ENCODE measurements at regions not wholly inside any gene's neighbourhood (a gene's known extent, or its start where the extent isn't known, plus 50 kb on each side); places are given as distances from the start of the nearest gene placed in this dataset.

DNA sequence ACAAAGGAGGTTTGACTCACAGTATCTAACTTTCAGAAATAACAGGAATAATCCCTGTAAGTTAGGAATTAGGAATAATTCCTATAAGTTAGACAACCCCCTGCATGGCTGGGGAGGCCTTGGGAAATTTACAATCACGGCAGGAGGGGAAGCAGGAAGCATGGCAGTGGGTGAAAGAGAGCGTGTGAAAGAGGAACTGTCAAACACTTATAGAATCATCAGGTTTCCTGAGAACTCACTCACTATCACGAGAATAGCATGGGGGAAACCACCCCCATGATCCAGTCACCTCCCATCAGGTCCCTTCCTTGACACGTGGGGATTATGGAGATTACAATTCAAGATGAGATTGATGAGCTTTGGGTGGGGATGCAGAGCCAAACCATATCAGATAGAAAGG, 385.5 kb downstream of the IL20RB start:
- Histone ChIP-seq H3K4me3 (no peak overlapping the region), H3K9ac (ENCODE audit: insufficient read depth in 1 of 2, low read length in 2 of 2) (no peak overlapping the region), H3K27me3 (ENCODE audit: control insufficient read depth in 3 of 3, insufficient read depth in 3 of 3, low read length in 2 of 3) (no peaks in the 10 kb centered on the region), H3K36me3 (ENCODE audit: control insufficient read depth in 4 of 4, insufficient read depth in 4 of 4, low read length in 4 of 4) (no peaks in the 10 kb centered on the region), H3K4me1 (ENCODE audit: control insufficient read depth in 5 of 5, insufficient read depth in 5 of 5, low read length in 5 of 5) (no peaks in the 10 kb centered on the region), H3K27ac (ENCODE audit: low read depth in 1 of 2, low read length in 1 of 2) (no peak overlapping the region), H3K9me3 (ENCODE audit: control insufficient read depth in 4 of 4, insufficient read depth in 3 of 4, low read length in 3 of 4) (peaks cover 0 to 5% (median 0%) of the 10 kb centered on the region in 4 donors)
- no peak for ATAC-seq (ENCODE audit: insufficient read depth, low FRiP score)
- TF ChIP-seq, protein P1, sequence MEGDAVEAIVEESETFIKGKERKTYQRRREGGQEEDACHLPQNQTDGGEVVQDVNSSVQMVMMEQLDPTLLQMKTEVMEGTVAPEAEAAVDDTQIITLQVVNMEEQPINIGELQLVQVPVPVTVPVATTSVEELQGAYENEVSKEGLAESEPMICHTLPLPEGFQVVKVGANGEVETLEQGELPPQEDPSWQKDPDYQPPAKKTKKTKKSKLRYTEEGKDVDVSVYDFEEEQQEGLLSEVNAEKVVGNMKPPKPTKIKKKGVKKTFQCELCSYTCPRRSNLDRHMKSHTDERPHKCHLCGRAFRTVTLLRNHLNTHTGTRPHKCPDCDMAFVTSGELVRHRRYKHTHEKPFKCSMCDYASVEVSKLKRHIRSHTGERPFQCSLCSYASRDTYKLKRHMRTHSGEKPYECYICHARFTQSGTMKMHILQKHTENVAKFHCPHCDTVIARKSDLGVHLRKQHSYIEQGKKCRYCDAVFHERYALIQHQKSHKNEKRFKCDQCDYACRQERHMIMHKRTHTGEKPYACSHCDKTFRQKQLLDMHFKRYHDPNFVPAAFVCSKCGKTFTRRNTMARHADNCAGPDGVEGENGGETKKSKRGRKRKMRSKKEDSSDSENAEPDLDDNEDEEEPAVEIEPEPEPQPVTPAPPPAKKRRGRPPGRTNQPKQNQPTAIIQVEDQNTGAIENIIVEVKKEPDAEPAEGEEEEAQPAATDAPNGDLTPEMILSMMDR (IDR thresholded peaks at IDR 0.05; ENCODE audit: control extremely low read depth, extremely low read depth), result no peak
- 11 to 19% methylated on average over 4 of the region's 4 CpGs for WGBS, 2 donors
- no peak for DNase-seq

GRCh38 chr3:137347132-137347531, 389.3 kb downstream of the IL20RB start:
- no peak overlapping the region for H3K4me3 ChIP-seq
- 84 to 96% methylated on average over 2 of the region's 2 CpGs for WGBS, 2 donors
- H3K27me3 ChIP-seq (ENCODE audit: control insufficient read depth in 3 of 3, insufficient read depth in 3 of 3, low read length in 2 of 3), result no peaks in the 10 kb centered on the region
- H3K36me3 ChIP-seq (ENCODE audit: control insufficient read depth in 4 of 4, insufficient read depth in 4 of 4, low read length in 4 of 4), result no peaks in the 10 kb centered on the region
- no peak for DNase-seq
- no peak overlapping the region for H3K27ac ChIP-seq (ENCODE audit: low read depth in 1 of 2, low read length in 1 of 2)
- no peaks in the 10 kb centered on the region for H3K4me1 ChIP-seq (ENCODE audit: control insufficient read depth in 5 of 5, insufficient read depth in 5 of 5, low read length in 5 of 5)
- no peak overlapping the region for H3K9ac ChIP-seq (ENCODE audit: insufficient read depth in 1 of 2, low read length in 2 of 2)
- peaks cover 0 to 2% (median 0%) of the 10 kb centered on the region in 4 donors for H3K9me3 ChIP-seq (ENCODE audit: control insufficient read depth in 4 of 4, insufficient read depth in 3 of 4, low read length in 3 of 4)
- no peak for ATAC-seq (ENCODE audit: insufficient read depth, low FRiP score)
- TF ChIP-seq, protein P1 (IDR thresholded peaks at IDR 0.05; ENCODE audit: control extremely low read depth, extremely low read depth), result no peak

DNA sequence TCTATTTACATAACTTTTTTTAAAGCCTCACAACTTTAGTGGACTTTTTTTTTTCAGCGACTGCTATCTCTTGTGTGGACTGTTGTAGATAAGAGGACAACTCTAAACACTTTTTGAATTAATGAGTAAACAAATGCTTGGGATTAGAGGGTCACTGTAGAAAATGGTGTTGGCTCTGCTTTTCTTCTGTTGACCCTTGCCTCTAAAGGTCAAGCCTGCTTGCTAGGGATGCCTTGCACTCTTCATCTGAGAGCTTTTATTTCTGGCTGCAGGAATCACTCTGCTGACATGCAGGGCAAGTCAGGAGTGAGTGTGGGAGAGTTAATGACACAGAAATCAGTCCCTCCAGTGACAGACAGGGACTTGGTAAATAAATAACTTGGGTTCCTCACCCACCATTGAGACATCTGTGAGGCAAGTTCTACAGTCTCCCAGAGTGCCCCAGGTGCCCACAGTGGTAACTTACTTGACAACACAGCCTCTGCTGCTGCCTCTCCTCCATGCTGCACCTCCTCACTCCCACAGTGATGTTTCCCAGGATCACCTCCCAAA, 390.1 kb downstream of the IL20RB start:
- Histone ChIP-seq H3K9ac (ENCODE audit: insufficient read depth in 1 of 2, low read length in 2 of 2) (no peak overlapping the region), H3K9me3 (ENCODE audit: control insufficient read depth in 4 of 4, insufficient read depth in 3 of 4, low read length in 3 of 4) (peaks cover 0 to 2% (median 0%) of the 10 kb centered on the region in 4 donors), H3K36me3 (ENCODE audit: control insufficient read depth in 4 of 4, insufficient read depth in 4 of 4, low read length in 4 of 4) (no peaks in the 10 kb centered on the region), H3K4me3 (no peak overlapping the region), H3K4me1 (ENCODE audit: control insufficient read depth in 5 of 5, insufficient read depth in 5 of 5, low read length in 5 of 5) (no peaks in the 10 kb centered on the region), H3K27me3 (ENCODE audit: control insufficient read depth in 3 of 3, insufficient read depth in 3 of 3, low read length in 2 of 3) (no peaks in the 10 kb centered on the region), H3K27ac (ENCODE audit: low read depth in 1 of 2, low read length in 1 of 2) (no peak overlapping the region)
- ATAC-seq (ENCODE audit: insufficient read depth, low FRiP score) (no peak), DNase-seq (no peak)
- WGBS, 2 donors, result 13 to 36% methylated on average over 1 of the region's 1 CpG
- TF ChIP-seq, protein P1 (IDR thresholded peaks at IDR 0.05; ENCODE audit: control extremely low read depth, extremely low read depth), result no peak

- WGBS, 2 donors, result 68 to 81% methylated on average over 7 of the region's 7 CpGs
Measured at GRCh38 chr3:137348936-137349335, 391.2 kb downstream of the IL20RB start.

More at GRCh38 chr3:137348936-137349335, 391.2 kb downstream of the IL20RB start:
- no peak overlapping the region for H3K9ac ChIP-seq (ENCODE audit: insufficient read depth in 1 of 2, low read length in 2 of 2)
- peaks cover 0 to 2% (median 0%) of the 10 kb centered on the region in 4 donors for H3K9me3 ChIP-seq (ENCODE audit: control insufficient read depth in 4 of 4, insufficient read depth in 3 of 4, low read length in 3 of 4)
- no peak overlapping the region for H3K27ac ChIP-seq (ENCODE audit: low read depth in 1 of 2, low read length in 1 of 2)
- no peaks in the 10 kb centered on the region for H3K27me3 ChIP-seq (ENCODE audit: control insufficient read depth in 3 of 3, insufficient read depth in 3 of 3, low read length in 2 of 3)
- H3K4me3 ChIP-seq, result no peak overlapping the region
- TF ChIP-seq, protein P1 (IDR thresholded peaks at IDR 0.05; ENCODE audit: control extremely low read depth, extremely low read depth), result no peak
- ATAC-seq (ENCODE audit: insufficient read depth, low FRiP score) (no peak), DNase-seq (no peak)
- no peaks in the 10 kb centered on the region for H3K36me3 ChIP-seq (ENCODE audit: control insufficient read depth in 4 of 4, insufficient read depth in 4 of 4, low read length in 4 of 4)
- H3K4me1 ChIP-seq (ENCODE audit: control insufficient read depth in 5 of 5, insufficient read depth in 5 of 5, low read length in 5 of 5), result no peaks in the 10 kb centered on the region

All from lung (tissue), 11 donors.